Head of caudate nucleus (tissue), 42 donors: ENCODE measurements at regions not wholly inside any gene's neighbourhood (a gene's known extent, or its start where the extent isn't known, plus 50 kb on each side); places are given as distances from the start of the nearest gene placed in this dataset.

Experiments
- DNase-seq, 42 donors: peaks; one replicate each; pipeline versions ENCODE4 v3.0.0 to v3.0.0-alpha.2; 2020 to 2021; ENCODE audit warnings: mixed read lengths in 7 of 42
- intact Hi-C: fragments of 100-400 bp; cut with DNase I; formaldehyde crosslinking; loops from one replicate; pipeline ENCODE4 v1.15.0; 2022

GRCh38 chr6:132967871-132968270, 153.5 kb downstream of the RPS12 start:
- intact Hi-C loops: no loop called here
- DNase-seq: no peak

GRCh38 chr6:132968419-132968950, 154.1 kb downstream of the RPS12 start:
- intact Hi-C loops: no loop called here
- no peak for DNase-seq

GRCh38 chr6:132969196-132969595, 154.8 kb downstream of the RPS12 start:
- intact Hi-C loops: no loop called here
- no peak for DNase-seq

- no peak for DNase-seq
- intact Hi-C loops: no loop called here
Measured at GRCh38 chr6:132971676-132972075, 157.3 kb downstream of the RPS12 start.

- intact Hi-C loops: no loop called here
- DNase-seq: no peak
Measured at GRCh38 chr6:132972254-132972653, 157.9 kb downstream of the RPS12 start.

GRCh38 chr6:132972971-132973370, 158.6 kb downstream of the RPS12 start:
- intact Hi-C loops: no loop called here

GRCh38 chr6:132973514-132973993, 159.2 kb downstream of the RPS12 start:
- no peak for DNase-seq
- intact Hi-C loops: no loop called here

More at GRCh38 chr6:132972971-132973370, 158.6 kb downstream of the RPS12 start:
- DNase-seq: no peak

- intact Hi-C loops: no loop called here
- no peak for DNase-seq
Measured at GRCh38 chr6:132974122-132974521, 159.8 kb downstream of the RPS12 start.

- no peak for DNase-seq
- intact Hi-C loops: no loop called here
Measured at GRCh38 chr6:132977413-132977812, 163.0 kb downstream of the RPS12 start.

- no peak for DNase-seq
- intact Hi-C loops: no loop called here
Measured at GRCh38 chr6:132978685-132979084, 164.3 kb downstream of the RPS12 start.

- DNase-seq: no peak
- intact Hi-C loops: no loop called here
Measured at GRCh38 chr6:132993738-132994137, 179.4 kb downstream of the RPS12 start.

- DNase-seq: peak in 3 of 42 donors; percentile 1 to 19 (median 15)
Measured at GRCh38 chr6:132995009-132995408, 180.6 kb downstream of the RPS12 start.

GRCh38 chr6:132995432-132995831, 181.1 kb downstream of the RPS12 start:
- DNase-seq: peak in 22 of 42 donors; percentile 2 to 49 (median 12)
- intact Hi-C loops: no loop called here

More at GRCh38 chr6:132995009-132995408, 180.6 kb downstream of the RPS12 start:
- intact Hi-C loops: no loop called here

- DNase-seq: no peak
- intact Hi-C loops: no loop called here
Measured at GRCh38 chr6:132998418-132998817, 184.0 kb downstream of the RPS12 start.

GRCh38 chr6:133001040-133001565, 186.7 kb downstream of the RPS12 start:
- no peak for DNase-seq
- intact Hi-C loops: no loop called here

GRCh38 chr6:133004304-133004884, 190.0 kb downstream of the RPS12 start:
- DNase-seq: no peak
- intact Hi-C loops: no loop called here

GRCh38 chr6:133012774-133013173, 198.4 kb downstream of the RPS12 start:
- intact Hi-C loops: no loop called here
- no peak for DNase-seq

- intact Hi-C loops: no loop called here
- DNase-seq: no peak
Measured at GRCh38 chr6:133016631-133017030, 202.3 kb downstream of the RPS12 start.

GRCh38 chr6:133017581-133017980, 203.2 kb downstream of the RPS12 start:
- no peak for DNase-seq
- intact Hi-C loops: no loop called here

GRCh38 chr6:133026705-133027104, 212.3 kb downstream of the RPS12 start:
- DNase-seq: no peak
- intact Hi-C loops: no loop called here

- intact Hi-C loops: no loop called here
- no peak for DNase-seq
Measured at GRCh38 chr6:133033263-133033662, 207.9 kb upstream of the EYA4 start.
